HG03432 (cell line): ENCODE measurements at regions not wholly inside any gene's neighbourhood (a gene's known extent, or its start where the extent isn't known, plus 50 kb on each side); places are given as distances from the start of the nearest gene placed in this dataset.
A peak's percentile ranks its signal among the peaks of the same experiment; 100 is the strongest.

Source experiments
- ATAC-seq: cut with Tn5 transposase; IDR thresholded peaks from one replicate; pipeline ENCODE4 v1.9.1; 2021; ENCODE audit warnings: mild to moderate bottlenecking, moderate library complexity; ENCODE audit not compliant: unreplicated experiment

- ATAC-seq, result no peak
These were observed 158.1 kb upstream of the NREP start for GRCh38 chr5:111914966-111915636.

GRCh38 chr5:111902436-111902835 is 145.4 kb upstream of the NREP start:
- no peak for ATAC-seq

- no peak for ATAC-seq
These were observed 144.3 kb upstream of the NREP start for GRCh38 chr5:111901296-111901695.

GRCh38 chr5:111892949-111893348 is 136.0 kb upstream of the NREP start:
- no peak for ATAC-seq

- ATAC-seq, result no peak
These were observed 130.7 kb upstream of the NREP start for GRCh38 chr5:111887706-111888105.

- ATAC-seq, result no peak
These were observed 112.7 kb upstream of the NREP start for GRCh38 chr5:111869681-111870080.

- ATAC-seq, result no peak
These were observed 108.4 kb upstream of the NREP start for GRCh38 chr5:111865356-111865755.

- no peak for ATAC-seq
These were observed 106.8 kb upstream of the NREP start for GRCh38 chr5:111863801-111864200.

GRCh38 chr5:111859533-111860270 is 102.7 kb upstream of the NREP start:
- no peak for ATAC-seq

- no peak for ATAC-seq
These were observed 102.0 kb upstream of the NREP start for GRCh38 chr5:111859031-111859430.

- ATAC-seq, result no peak
These were observed 100.6 kb upstream of the NREP start for GRCh38 chr5:111857623-111858022.

GRCh38 chr5:111856876-111857466 is 100.0 kb upstream of the NREP start:
- no peak for ATAC-seq

GRCh38 chr5:111855356-111855755 is 98.4 kb upstream of the NREP start:
- ATAC-seq, result no peak

GRCh38 chr5:111854186-111854585 is 97.2 kb upstream of the NREP start:
- no peak for ATAC-seq

- peak; percentile 81 for ATAC-seq
These were observed 96.8 kb upstream of the NREP start for GRCh38 chr5:111853748-111854147.

- no peak for ATAC-seq
These were observed 94.9 kb upstream of the NREP start for GRCh38 chr5:111851631-111852548.

- no peak for ATAC-seq
These were observed 91.5 kb upstream of the NREP start for GRCh38 chr5:111848476-111848875.

GRCh38 chr5:111847052-111847925 is 90.3 kb upstream of the NREP start:
- ATAC-seq, result no peak

- no peak for ATAC-seq
These were observed 83.2 kb upstream of the NREP start for GRCh38 chr5:111840036-111840674.

GRCh38 chr5:111839438-111839837 is 82.4 kb upstream of the NREP start:
- ATAC-seq, result no peak
